ENCODE measurements at regions not wholly inside any gene's neighbourhood (a gene's known extent, or its start where the extent isn't known, plus 50 kb on each side); places are given as distances from the start of the nearest gene placed in this dataset.

GRCh38 chr15:69857686-69858391 lies 239.9 kb downstream of the TLE3 start:
- ATAC-seq (no peak; the same call in 1 of the 2 replicates), DNase-seq (ENCODE audit: low read depth, low spot score) (no peak)
- Histone ChIP-seq H3K4me1 (ENCODE audit: control insufficient read depth, insufficient read depth, low read length) (peaks cover 7% of the 10 kb centered on the region), H3K4me3 (ENCODE audit: low read depth in 2 of 2, low read length in 2 of 2) (no peak overlapping the region), H3K27ac (ENCODE audit: low read length) (no peak overlapping the region), H3K9me3 (ENCODE audit: control insufficient read depth, insufficient read depth, low read depth, low read length) (no peaks in the 10 kb centered on the region), H3K27me3 (ENCODE audit: control insufficient read depth, insufficient read depth, low read length) (no peaks in the 10 kb centered on the region), H3K36me3 (ENCODE audit: control insufficient read depth, insufficient read depth, low read length) (no peaks in the 10 kb centered on the region)
- intact Hi-C loops (cut with micrococcal nuclease; ENCODE audit: unreplicated experiment) (no loop called here), in situ Hi-C loops (cut with HindIII; ENCODE audit: low pct_unique_long_range_greater_than_20kb, low sequenced_read_pairs) (no loop called here)
- no peak for TF ChIP-seq POLR2AphosphoS5 (IDR thresholded peaks at IDR 0.05; ENCODE audit: low read depth, low read length)
- no peak for TF ChIP-seq TCF7L2 (IDR thresholded peaks at IDR 0.05; ENCODE audit: low read depth, low read length)
- no peak for TF ChIP-seq CTCF (IDR thresholded peaks at IDR 0.05)
- no peak for TF ChIP-seq REST (IDR thresholded peaks at IDR 0.05; ENCODE audit: insufficient read depth in 1 of 2, low read depth in 2 of 2, low read length in 1 of 2)
- TF ChIP-seq SIN3A (IDR thresholded peaks at IDR 0.05; ENCODE audit: borderline replicate concordance, insufficient read depth, low read depth, low read length), result no peak
- BruUV-seq (replicated peaks), result no TSS peak
- POLR2A ChIA-PET, result no interaction called here
- CTCF ChIA-PET, result no interaction called here

- Histone ChIP-seq H3K4me1 (ENCODE audit: control insufficient read depth, insufficient read depth, low read length) (peaks cover 5% of the 10 kb centered on the region), H3K27ac (ENCODE audit: low read length) (no peak overlapping the region), H3K27me3 (ENCODE audit: control insufficient read depth, insufficient read depth, low read length) (no peaks in the 10 kb centered on the region), H3K9me3 (ENCODE audit: control insufficient read depth, insufficient read depth, low read depth, low read length) (no peaks in the 10 kb centered on the region), H3K36me3 (ENCODE audit: control insufficient read depth, insufficient read depth, low read length) (no peaks in the 10 kb centered on the region), H3K4me3 (ENCODE audit: low read depth in 2 of 2, low read length in 2 of 2) (no peak overlapping the region)
- ChIA-PET CTCF (interaction anchor here (0.7 kb wide), 1 partner anchor 566 kb away, joined by 3 read pairs; no protein-coding TSS in a partner anchor), POLR2A (interaction anchor here (0.7 kb wide), 1 partner anchor 422 kb away, joined by 18 read pairs; no protein-coding TSS in a partner anchor)
- no TSS peak for BruUV-seq (replicated peaks)
- TF ChIP-seq TCF7L2 (IDR thresholded peaks at IDR 0.05; ENCODE audit: low read depth, low read length) (no peak), REST (IDR thresholded peaks at IDR 0.05; ENCODE audit: insufficient read depth in 1 of 2, low read depth in 2 of 2, low read length in 1 of 2) (no peak), CTCF (IDR thresholded peaks at IDR 0.05) (no peak), SIN3A (IDR thresholded peaks at IDR 0.05; ENCODE audit: borderline replicate concordance, insufficient read depth, low read depth, low read length) (no peak), POLR2AphosphoS5 (IDR thresholded peaks at IDR 0.05; ENCODE audit: low read depth, low read length) (no peak)
- no peak for DNase-seq (ENCODE audit: low read depth, low spot score)
- in situ Hi-C loops (cut with HindIII; ENCODE audit: low pct_unique_long_range_greater_than_20kb, low sequenced_read_pairs) (no loop called here), intact Hi-C loops (cut with micrococcal nuclease; ENCODE audit: unreplicated experiment) (no loop called here)
- no peak; the same call in 1 of the 2 replicates for ATAC-seq
Measured at GRCh38 chr15:69858456-69858855, 239.3 kb downstream of the TLE3 start.
